K562 (cell line): ENCODE measurements at regions not wholly inside any gene's neighbourhood (a gene's known extent, or its start where the extent isn't known, plus 50 kb on each side); places are given as distances from the start of the nearest gene placed in this dataset.

ENCODE experiments used
- GTF2E2 ChIP-seq: fragments of 200-800 bp; sonication (Bioruptor generic); IDR thresholded peaks from 2 replicates; pipeline ENCODE4 v1.6.1; 2016; ENCODE audit warnings: missing genetic modification characterization, missing compliant biosample characterization
- HDAC2 ChIP-seq: fragments of 450-650 bp; IDR thresholded peaks from 2 replicates; pipeline ENCODE4 v1.6.1; 2016; ENCODE audit warnings: mild to moderate bottlenecking
- LEF1 ChIP-seq: fragments of 450-650 bp; IDR thresholded peaks from 2 replicates; pipeline ENCODE4 v1.6.1; 2016; ENCODE audit warnings: mild to moderate bottlenecking
- ZNF384 ChIP-seq: IDR thresholded peaks from 2 replicates; pipeline ENCODE4 v1.6.1; 2012; ENCODE audit warnings: low read depth, low read length, improper control_type of control experiment
- TF ChIP-seq, protein P1 (sequence below), 2 experiments: fragments of 450-650 bp; formaldehyde crosslinking in 1 of 2; IDR thresholded peaks; 2 replicates each; pipeline versions ENCODE4 v1.4.0 to v1.6.1; 2014 to 2020; ENCODE audit warnings: mild to moderate bottlenecking in 2 of 2, borderline replicate concordance in 1 of 2, low read depth in 1 of 2
- TF ChIP-seq, protein P2 (sequence below): IDR thresholded peaks from 2 replicates; pipeline ENCODE4 v1.6.1; 2011; ENCODE audit not compliant: insufficient read length; ENCODE audit errors: extremely low read depth
- TF ChIP-seq, protein P3 (sequence below), 3 experiments: fragments of 200-800 bp in 1 of 3; sonication (Bioruptor generic) in 1 of 3; sonication (generic) in 1 of 3; formaldehyde crosslinking in 1 of 3; IDR thresholded peaks; 2 replicates each; pipeline versions ENCODE4 v1.6.1 to v1.8.0; 2016 to 2022; ENCODE audit warnings: mild to moderate bottlenecking in 2 of 3, missing compliant biosample characterization in 2 of 3, missing genetic modification characterization in 2 of 3, missing genetic modification reagents in 1 of 3
- TF ChIP-seq, protein P4 (sequence below): sonication (generic); formaldehyde crosslinking; IDR thresholded peaks from 2 replicates; pipeline ENCODE4 v1.8.1; 2023; ENCODE audit warnings: mild to moderate bottlenecking, missing genetic modification reagents

DNA sequence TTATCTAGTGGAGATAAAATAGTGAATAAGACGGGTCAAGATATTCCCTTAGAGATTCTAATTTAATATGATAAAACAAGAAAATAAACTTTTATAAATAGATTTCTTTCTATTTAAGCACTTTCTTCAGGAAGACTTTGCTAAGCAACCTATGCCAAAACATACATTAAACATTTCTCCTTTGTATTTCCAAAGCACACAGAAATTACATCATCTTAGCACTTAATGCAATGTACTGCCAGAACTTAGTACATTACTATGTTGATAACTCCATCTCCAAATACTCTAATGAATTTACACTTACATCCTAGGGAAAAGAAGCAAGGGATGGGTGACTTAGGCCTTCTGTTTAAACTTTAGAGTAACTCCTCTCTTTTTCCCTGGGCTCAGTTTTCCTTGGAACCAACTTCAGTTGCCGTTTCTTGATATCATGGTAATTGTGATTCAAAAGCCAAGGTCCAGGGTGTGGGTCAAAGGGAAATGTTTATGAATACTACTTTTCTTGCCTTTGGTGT lies 322.6 kb upstream of the PCDH20 start (continued):
- TF ChIP-seq, protein P1, sequence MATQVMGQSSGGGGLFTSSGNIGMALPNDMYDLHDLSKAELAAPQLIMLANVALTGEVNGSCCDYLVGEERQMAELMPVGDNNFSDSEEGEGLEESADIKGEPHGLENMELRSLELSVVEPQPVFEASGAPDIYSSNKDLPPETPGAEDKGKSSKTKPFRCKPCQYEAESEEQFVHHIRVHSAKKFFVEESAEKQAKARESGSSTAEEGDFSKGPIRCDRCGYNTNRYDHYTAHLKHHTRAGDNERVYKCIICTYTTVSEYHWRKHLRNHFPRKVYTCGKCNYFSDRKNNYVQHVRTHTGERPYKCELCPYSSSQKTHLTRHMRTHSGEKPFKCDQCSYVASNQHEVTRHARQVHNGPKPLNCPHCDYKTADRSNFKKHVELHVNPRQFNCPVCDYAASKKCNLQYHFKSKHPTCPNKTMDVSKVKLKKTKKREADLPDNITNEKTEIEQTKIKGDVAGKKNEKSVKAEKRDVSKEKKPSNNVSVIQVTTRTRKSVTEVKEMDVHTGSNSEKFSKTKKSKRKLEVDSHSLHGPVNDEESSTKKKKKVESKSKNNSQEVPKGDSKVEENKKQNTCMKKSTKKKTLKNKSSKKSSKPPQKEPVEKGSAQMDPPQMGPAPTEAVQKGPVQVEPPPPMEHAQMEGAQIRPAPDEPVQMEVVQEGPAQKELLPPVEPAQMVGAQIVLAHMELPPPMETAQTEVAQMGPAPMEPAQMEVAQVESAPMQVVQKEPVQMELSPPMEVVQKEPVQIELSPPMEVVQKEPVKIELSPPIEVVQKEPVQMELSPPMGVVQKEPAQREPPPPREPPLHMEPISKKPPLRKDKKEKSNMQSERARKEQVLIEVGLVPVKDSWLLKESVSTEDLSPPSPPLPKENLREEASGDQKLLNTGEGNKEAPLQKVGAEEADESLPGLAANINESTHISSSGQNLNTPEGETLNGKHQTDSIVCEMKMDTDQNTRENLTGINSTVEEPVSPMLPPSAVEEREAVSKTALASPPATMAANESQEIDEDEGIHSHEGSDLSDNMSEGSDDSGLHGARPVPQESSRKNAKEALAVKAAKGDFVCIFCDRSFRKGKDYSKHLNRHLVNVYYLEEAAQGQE (IDR thresholded peaks at IDR 0.05; ENCODE audit: borderline replicate concordance), result no peak
- TF ChIP-seq, protein P1 (CRISPR knock-in tag; IDR thresholded peaks at IDR 0.05; ENCODE audit: low read depth), result no peak
- TF ChIP-seq, protein P2, sequence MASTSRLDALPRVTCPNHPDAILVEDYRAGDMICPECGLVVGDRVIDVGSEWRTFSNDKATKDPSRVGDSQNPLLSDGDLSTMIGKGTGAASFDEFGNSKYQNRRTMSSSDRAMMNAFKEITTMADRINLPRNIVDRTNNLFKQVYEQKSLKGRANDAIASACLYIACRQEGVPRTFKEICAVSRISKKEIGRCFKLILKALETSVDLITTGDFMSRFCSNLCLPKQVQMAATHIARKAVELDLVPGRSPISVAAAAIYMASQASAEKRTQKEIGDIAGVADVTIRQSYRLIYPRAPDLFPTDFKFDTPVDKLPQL, result no peak
- TF ChIP-seq, protein P3, sequence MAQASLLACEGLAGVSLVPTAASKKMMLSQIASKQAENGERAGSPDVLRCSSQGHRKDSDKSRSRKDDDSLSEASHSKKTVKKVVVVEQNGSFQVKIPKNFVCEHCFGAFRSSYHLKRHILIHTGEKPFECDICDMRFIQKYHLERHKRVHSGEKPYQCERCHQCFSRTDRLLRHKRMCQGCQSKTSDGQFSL (CRISPR knock-in tag; IDR thresholded peaks at IDR 0.05), result no peak
- TF ChIP-seq, protein P3 (tag; IDR thresholded peaks at IDR 0.05), result no peak
- TF ChIP-seq ZNF384, result no peak
- TF ChIP-seq LEF1, result no peak
- TF ChIP-seq GTF2E2, result no peak
- TF ChIP-seq, protein P4, sequence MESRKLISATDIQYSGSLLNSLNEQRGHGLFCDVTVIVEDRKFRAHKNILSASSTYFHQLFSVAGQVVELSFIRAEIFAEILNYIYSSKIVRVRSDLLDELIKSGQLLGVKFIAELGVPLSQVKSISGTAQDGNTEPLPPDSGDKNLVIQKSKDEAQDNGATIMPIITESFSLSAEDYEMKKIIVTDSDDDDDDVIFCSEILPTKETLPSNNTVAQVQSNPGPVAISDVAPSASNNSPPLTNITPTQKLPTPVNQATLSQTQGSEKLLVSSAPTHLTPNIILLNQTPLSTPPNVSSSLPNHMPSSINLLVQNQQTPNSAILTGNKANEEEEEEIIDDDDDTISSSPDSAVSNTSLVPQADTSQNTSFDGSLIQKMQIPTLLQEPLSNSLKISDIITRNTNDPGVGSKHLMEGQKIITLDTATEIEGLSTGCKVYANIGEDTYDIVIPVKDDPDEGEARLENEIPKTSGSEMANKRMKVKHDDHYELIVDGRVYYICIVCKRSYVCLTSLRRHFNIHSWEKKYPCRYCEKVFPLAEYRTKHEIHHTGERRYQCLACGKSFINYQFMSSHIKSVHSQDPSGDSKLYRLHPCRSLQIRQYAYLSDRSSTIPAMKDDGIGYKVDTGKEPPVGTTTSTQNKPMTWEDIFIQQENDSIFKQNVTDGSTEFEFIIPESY, result no peak
- no peak for TF ChIP-seq HDAC2
- TF ChIP-seq, all 486 proteins: peak for 0
